Glutamatergic neuron (in vitro differentiated cells): ENCODE measurements at regions not wholly inside any gene's neighbourhood (a gene's known extent, or its start where the extent isn't known, plus 50 kb on each side); places are given as distances from the start of the nearest gene placed in this dataset.

Experiments used
- DNase-seq: peaks from one replicate; pipeline ENCODE4 v3.0.0; 2022
- H3K27ac Mint-ChIP-seq: one replicate; pipeline ENCODE4 v1.8.0; 2020; ENCODE audit warnings: mild to moderate bottlenecking, mixed read lengths, inconsistent platforms; ENCODE audit not compliant: unreplicated experiment
- H3K27me3 Mint-ChIP-seq: one replicate; pipeline ENCODE4 v1.8.0; 2020; ENCODE audit warnings: mild to moderate bottlenecking, moderate library complexity, mixed read lengths, inconsistent platforms; ENCODE audit not compliant: unreplicated experiment
- H3K36me3 Mint-ChIP-seq: one replicate; pipeline ENCODE4 v1.8.0; 2020; ENCODE audit warnings: mild to moderate bottlenecking, mixed read lengths, inconsistent platforms; ENCODE audit not compliant: unreplicated experiment
- H3K4me1 Mint-ChIP-seq: one replicate; pipeline ENCODE4 v1.8.0; 2020; ENCODE audit warnings: mild to moderate bottlenecking, low read depth, mixed read lengths, inconsistent platforms; ENCODE audit not compliant: unreplicated experiment
- H3K4me3 Mint-ChIP-seq: one replicate; pipeline ENCODE4 v1.8.0; 2020; ENCODE audit warnings: mild to moderate bottlenecking, mixed read lengths, inconsistent platforms; ENCODE audit not compliant: unreplicated experiment
- H3K9me3 Mint-ChIP-seq: one replicate; pipeline ENCODE4 v1.8.0; 2020; ENCODE audit warnings: mild to moderate bottlenecking, moderate library complexity, mixed read lengths, inconsistent platforms; ENCODE audit not compliant: unreplicated experiment
- CTCF ChIP-seq: fragments of 200-600 bp; sonication (generic); IDR thresholded peaks from one replicate; pipeline ENCODE4 v1.5.0; 2021; ENCODE audit not compliant: partially characterized antibody, unreplicated experiment

- H3K27me3 Mint-ChIP-seq: peaks cover 2% of the 10 kb centered on the region
- H3K27ac Mint-ChIP-seq: no peak overlapping the region
- H3K4me3 Mint-ChIP-seq: no peak overlapping the region
- H3K36me3 Mint-ChIP-seq: no peaks in the 10 kb centered on the region
- TF ChIP-seq CTCF: no peak
- peaks cover 4% of the 10 kb centered on the region for H3K9me3 Mint-ChIP-seq
- DNase-seq: no peak
- peaks cover 15% of the 10 kb centered on the region for H3K4me1 Mint-ChIP-seq
These were observed 184.3 kb downstream of the SOX4 start for GRCh38 chr6:21777846-21778245.

- TF ChIP-seq CTCF: no peak
- Mint-ChIP-seq H3K27ac (no peak overlapping the region), H3K9me3 (peaks cover 4% of the 10 kb centered on the region), H3K4me1 (peaks cover 12% of the 10 kb centered on the region), H3K27me3 (peaks cover under 1% of the 10 kb centered on the region), H3K36me3 (no peaks in the 10 kb centered on the region), H3K4me3 (no peak overlapping the region)
- no peak for DNase-seq
These were observed 186.6 kb downstream of the SOX4 start for GRCh38 chr6:21780141-21780540.

GRCh38 chr6:21780679-21781078 is 187.1 kb downstream of the SOX4 start:
- no peak overlapping the region for H3K4me3 Mint-ChIP-seq
- H3K27me3 Mint-ChIP-seq: peaks cover 2% of the 10 kb centered on the region
- DNase-seq: no peak
- no peaks in the 10 kb centered on the region for H3K36me3 Mint-ChIP-seq
- no peak overlapping the region for H3K27ac Mint-ChIP-seq
- H3K4me1 Mint-ChIP-seq: peaks cover 12% of the 10 kb centered on the region
- H3K9me3 Mint-ChIP-seq: peaks cover 4% of the 10 kb centered on the region
- no peak for TF ChIP-seq CTCF

- Mint-ChIP-seq H3K27ac (no peak overlapping the region), H3K9me3 (peaks cover 4% of the 10 kb centered on the region), H3K4me1 (peaks cover 12% of the 10 kb centered on the region), H3K36me3 (no peaks in the 10 kb centered on the region), H3K4me3 (no peak overlapping the region), H3K27me3 (peaks cover 2% of the 10 kb centered on the region)
- TF ChIP-seq CTCF: no peak
- no peak for DNase-seq
These were observed 187.6 kb downstream of the SOX4 start for GRCh38 chr6:21781128-21781527.

GRCh38 chr6:21785164-21785563 is 191.6 kb downstream of the SOX4 start:
- Mint-ChIP-seq H3K36me3 (no peaks in the 10 kb centered on the region), H3K9me3 (peaks cover 3% of the 10 kb centered on the region), H3K4me1 (peaks cover 12% of the 10 kb centered on the region), H3K27me3 (peaks cover 4% of the 10 kb centered on the region), H3K27ac (no peak overlapping the region), H3K4me3 (no peak overlapping the region)
- TF ChIP-seq CTCF: no peak
- no peak for DNase-seq
